Activated naive CD4-positive, alpha-beta T cell treated with Interleukin-2 at 50 U/mL for 16 hours (primary cell): ENCODE measurements at regions not wholly inside any gene's neighbourhood (a gene's known extent, or its start where the extent isn't known, plus 50 kb on each side); places are given as distances from the start of the nearest gene placed in this dataset.
"Not testable (repeated sequence)": the region's sequence is repeated elsewhere in the genome, so short reads cannot be mapped to it uniquely, and the experiment has no call there.

Experiments
- DNase-seq: peaks from one replicate; pipeline ENCODE4 v3.0.0-alpha.2; 2020

- DNase-seq: not testable (repeated sequence)
These were observed 255.0 kb downstream of the GOLGA6L6 start for GRCh38 chr15:20286559-20286958.

- peak; percentile 1 for DNase-seq
These were observed 255.8 kb downstream of the GOLGA6L6 start for GRCh38 chr15:20285696-20286300.

GRCh38 chr15:20284891-20285535, 256.6 kb downstream of the GOLGA6L6 start:
- DNase-seq: peak; percentile 1

GRCh38 chr15:20283651-20284050, 257.9 kb downstream of the GOLGA6L6 start:
- DNase-seq: not testable (repeated sequence)

- DNase-seq: not testable (repeated sequence)
These were observed 259.1 kb downstream of the GOLGA6L6 start for GRCh38 chr15:20282491-20282943.

- DNase-seq: not testable (repeated sequence)
These were observed 259.9 kb downstream of the GOLGA6L6 start for GRCh38 chr15:20281567-20282275.

GRCh38 chr15:20280933-20281463, 260.6 kb downstream of the GOLGA6L6 start:
- no peak for DNase-seq

- DNase-seq: not testable (repeated sequence)
These were observed 261.3 kb downstream of the GOLGA6L6 start for GRCh38 chr15:20280141-20280932.

GRCh38 chr15:20279056-20279455, 262.5 kb downstream of the GOLGA6L6 start:
- not testable (repeated sequence) for DNase-seq

- DNase-seq: not testable (repeated sequence)
These were observed 263.2 kb downstream of the GOLGA6L6 start for GRCh38 chr15:20278376-20278775.

GRCh38 chr15:20277451-20277850, 264.1 kb downstream of the GOLGA6L6 start:
- not testable (repeated sequence) for DNase-seq

GRCh38 chr15:20276312-20277114, 265.1 kb downstream of the GOLGA6L6 start:
- not testable (repeated sequence) for DNase-seq

- DNase-seq: not testable (repeated sequence)
These were observed 266.1 kb downstream of the GOLGA6L6 start for GRCh38 chr15:20275373-20275967.

GRCh38 chr15:20272422-20273184, 269.0 kb downstream of the GOLGA6L6 start:
- no peak for DNase-seq

GRCh38 chr15:20271647-20272046, 270.0 kb downstream of the GOLGA6L6 start:
- no peak for DNase-seq

GRCh38 chr15:20269956-20270355, 271.6 kb downstream of the GOLGA6L6 start:
- not testable (repeated sequence) for DNase-seq

GRCh38 chr15:20267996-20268395, 273.6 kb downstream of the GOLGA6L6 start:
- not testable (repeated sequence) for DNase-seq

GRCh38 chr15:20267051-20267730, 274.4 kb downstream of the GOLGA6L6 start:
- DNase-seq: not testable (repeated sequence)

GRCh38 chr15:20265710-20266109, 275.9 kb downstream of the GOLGA6L6 start:
- DNase-seq: not testable (repeated sequence)
